ENCODE measurements at regions not wholly inside any gene's neighbourhood (a gene's known extent, or its start where the extent isn't known, plus 50 kb on each side); places are given as distances from the start of the nearest gene placed in this dataset.

DNA sequence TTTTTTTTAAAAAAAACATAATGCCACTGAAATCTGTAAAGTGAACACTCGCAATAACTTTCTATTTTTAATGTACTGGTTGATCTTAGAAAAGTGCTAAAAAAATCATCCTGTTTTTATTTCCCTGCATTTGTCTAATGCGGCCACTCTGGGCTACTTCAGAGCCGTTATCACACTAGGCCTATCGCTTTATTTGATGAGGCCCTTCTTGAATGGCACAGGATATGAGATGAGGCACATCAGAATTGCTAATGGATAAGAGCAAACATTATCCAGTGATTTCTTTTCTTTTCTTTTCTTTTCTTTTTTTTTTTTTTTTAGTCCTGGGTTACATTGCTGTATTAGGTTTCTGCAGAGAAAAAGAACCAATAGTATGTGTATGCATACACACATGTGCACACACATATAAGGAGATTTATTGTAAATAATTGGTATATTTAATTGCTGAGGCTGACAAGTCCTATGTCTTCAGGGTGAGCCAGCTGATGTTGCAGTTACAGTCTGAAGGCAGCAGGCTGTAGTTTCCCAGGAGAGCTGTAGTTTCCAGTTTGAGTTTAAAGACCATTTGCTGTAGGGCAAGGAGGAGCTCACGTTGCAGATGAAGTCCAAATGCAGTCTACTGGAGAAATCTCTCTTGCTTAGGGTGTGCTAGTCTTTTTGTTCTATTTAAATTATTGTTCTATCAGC lies 391.7 kb downstream of the MED10 start:
- Mint-ChIP-seq H3K4me1 (ENCODE audit: low read depth, unreplicated experiment) (no peaks in the 10 kb centered on the region), H3K4me3 (ENCODE audit: low read depth, unreplicated experiment) (no peak overlapping the region), H3K27me3 (ENCODE audit: unreplicated experiment) (no peaks in the 10 kb centered on the region), H3K9me3 (ENCODE audit: low read depth, unreplicated experiment) (peaks cover 12% of the 10 kb centered on the region), H3K27ac (ENCODE audit: unreplicated experiment) (no peak overlapping the region), H3K36me3 (ENCODE audit: insufficient read depth, unreplicated experiment) (no peaks in the 10 kb centered on the region)
- intact Hi-C loops (cut with micrococcal nuclease; ENCODE audit: unreplicated experiment), result no loop called here
- CTCF ChIA-PET, result no interaction called here
- no peak for DNase-seq
- BruUV-seq (replicated peaks), result no TSS peak
- no peak for TF ChIP-seq CTCF (IDR thresholded peaks at IDR 0.05; ENCODE audit: unreplicated experiment)

- no peaks in the 10 kb centered on the region for H3K27me3 Mint-ChIP-seq (ENCODE audit: unreplicated experiment)
- BruUV-seq (replicated peaks), result no TSS peak
- H3K9me3 Mint-ChIP-seq (ENCODE audit: low read depth, unreplicated experiment), result peaks cover 9% of the 10 kb centered on the region
- intact Hi-C loops (cut with micrococcal nuclease; ENCODE audit: unreplicated experiment), result no loop called here
- CTCF ChIA-PET, result no interaction called here
- H3K4me1 Mint-ChIP-seq (ENCODE audit: low read depth, unreplicated experiment), result no peaks in the 10 kb centered on the region
- no peaks in the 10 kb centered on the region for H3K36me3 Mint-ChIP-seq (ENCODE audit: insufficient read depth, unreplicated experiment)
- TF ChIP-seq CTCF (IDR thresholded peaks at IDR 0.05; ENCODE audit: unreplicated experiment), result no peak
- DNase-seq, result no peak
- H3K4me3 Mint-ChIP-seq (ENCODE audit: low read depth, unreplicated experiment), result no peak overlapping the region
- H3K27ac Mint-ChIP-seq (ENCODE audit: unreplicated experiment), result no peak overlapping the region
These were observed 393.0 kb downstream of the MED10 start for GRCh38 chr5:5985332-5985731.

DNA sequence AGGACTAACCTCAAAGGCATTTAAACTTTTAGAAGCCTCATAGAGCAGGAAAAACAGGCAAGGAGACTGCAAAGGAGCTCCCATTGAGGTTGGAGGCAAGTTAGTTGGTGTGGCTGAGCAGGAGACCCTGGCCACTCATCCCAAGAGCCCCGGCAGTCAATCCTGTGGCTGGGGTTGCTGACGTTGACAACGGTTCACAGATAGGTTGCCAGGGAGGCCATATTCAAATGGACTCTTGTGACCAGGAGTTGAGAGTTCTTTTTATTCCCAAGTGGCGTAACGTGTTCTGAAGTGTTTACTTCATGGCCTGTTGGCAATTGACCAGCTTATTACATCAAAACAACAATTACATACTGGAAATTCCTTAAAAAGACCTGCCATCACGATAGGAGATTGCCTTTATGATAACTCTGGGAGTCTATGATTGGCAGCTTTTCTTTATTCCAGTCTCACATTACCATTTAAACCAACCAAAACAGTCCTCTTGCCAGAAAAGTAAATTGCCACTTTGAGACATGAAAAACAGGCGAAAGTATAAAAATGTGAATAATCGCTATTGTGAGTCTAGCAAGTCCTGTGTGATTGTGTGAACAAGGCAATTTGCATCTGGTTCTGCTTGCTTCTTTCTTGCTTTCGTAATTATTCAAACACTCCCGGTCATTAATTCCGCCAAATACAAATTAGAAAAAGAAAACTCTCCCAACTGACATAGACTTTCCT lies 394.9 kb downstream of the MED10 start:
- DNase-seq, result no peak
- no peaks in the 10 kb centered on the region for H3K36me3 Mint-ChIP-seq (ENCODE audit: insufficient read depth, unreplicated experiment)
- H3K4me1 Mint-ChIP-seq (ENCODE audit: low read depth, unreplicated experiment), result no peaks in the 10 kb centered on the region
- TF ChIP-seq CTCF (IDR thresholded peaks at IDR 0.05; ENCODE audit: unreplicated experiment), result no peak
- no peak overlapping the region for H3K27ac Mint-ChIP-seq (ENCODE audit: unreplicated experiment)
- CTCF ChIA-PET, result no interaction called here
- intact Hi-C loops (cut with micrococcal nuclease; ENCODE audit: unreplicated experiment), result no loop called here
- no TSS peak for BruUV-seq (replicated peaks)
- H3K4me3 Mint-ChIP-seq (ENCODE audit: low read depth, unreplicated experiment), result no peak overlapping the region
- no peaks in the 10 kb centered on the region for H3K27me3 Mint-ChIP-seq (ENCODE audit: unreplicated experiment)
- H3K9me3 Mint-ChIP-seq (ENCODE audit: low read depth, unreplicated experiment), result peaks cover 10% of the 10 kb centered on the region

GRCh38 chr5:5981562-5981961 lies 396.8 kb downstream of the MED10 start:
- H3K4me3 Mint-ChIP-seq (ENCODE audit: low read depth, unreplicated experiment), result no peak overlapping the region
- H3K36me3 Mint-ChIP-seq (ENCODE audit: insufficient read depth, unreplicated experiment), result no peaks in the 10 kb centered on the region
- DNase-seq, result no peak
- intact Hi-C loops (cut with micrococcal nuclease; ENCODE audit: unreplicated experiment), result no loop called here
- no peak overlapping the region for H3K27ac Mint-ChIP-seq (ENCODE audit: unreplicated experiment)
- no peak for TF ChIP-seq CTCF (IDR thresholded peaks at IDR 0.05; ENCODE audit: unreplicated experiment)
- CTCF ChIA-PET, result no interaction called here
- BruUV-seq (replicated peaks), result no TSS peak
- H3K4me1 Mint-ChIP-seq (ENCODE audit: low read depth, unreplicated experiment), result no peaks in the 10 kb centered on the region
- no peaks in the 10 kb centered on the region for H3K27me3 Mint-ChIP-seq (ENCODE audit: unreplicated experiment)
- peaks cover 11% of the 10 kb centered on the region for H3K9me3 Mint-ChIP-seq (ENCODE audit: low read depth, unreplicated experiment)

All from Calu3 (cell line).